K562 (cell line): ENCODE measurements at regions not wholly inside any gene's neighbourhood (a gene's known extent, or its start where the extent isn't known, plus 50 kb on each side); places are given as distances from the start of the nearest gene placed in this dataset.

Experiments
- ATAC-seq: fragments of 200-7000 bp; cut with Tn5 transposase; 3 replicates; pipeline ENCODE4 v1.9.1; 2020; ENCODE audit warnings: moderate library complexity
- BruUV-seq: library from RNA; stranded (reverse); fragments of 400-500 nt; replicated peaks from 2 replicates; lab custom pipeline; 2021; lab: Mats Ljungman, UMichigan
- CTCF ChIA-PET: fragments of 300-600 bp; formaldehyde crosslinking; extraction: SDS; loops from one replicate; lab custom pipeline; 2021; ENCODE audit warnings: low intra/inter-chr PET ratio; lab: Yijun Ruan, JAX
- POLR2A ChIA-PET: fragments of 300-600, 350-650 bp; sonication (Branson Sonifier 250); formaldehyde crosslinking; extraction: SDS; loops from one replicate; lab custom pipeline; 2021; ENCODE audit warnings: antibody characterized with exemption, inconsistent platforms; lab: Yijun Ruan, JAX
- DNase-seq, 4 experiments: peaks; one replicate each; pipeline versions ENCODE4 v3.0.0 to v3.0.0-alpha.2; 2011 to 2018; ENCODE audit warnings: low spot score in 3 of 4, mixed read lengths in 3 of 4; ENCODE audit errors: extremely low read depth in 1 of 4
- FAIRE-seq: peaks from 2 replicates; lab custom pipeline; 2011; peaks lifted over from hg19 to GRCh38; lab: Jason Lieb, UNC
- H2AFZ ChIP-seq: 2 replicates; pipeline ENCODE4 v1.6.0; 2011; ENCODE audit warnings: low read depth, low read length, control low read depth, inconsistent platforms
- H3K27ac ChIP-seq: fragments of 200-600 bp; 3 replicates; pipeline ENCODE4 v1.8.0; 2011; ENCODE audit warnings: low read depth, mild to moderate bottlenecking, control low read depth, inconsistent platforms, low read length, moderate library complexity, mixed read lengths; ENCODE audit errors: extremely low read depth
- H3K27me3 ChIP-seq, 2 experiments: fragments of 300-600 bp in 1 of 2; 2 replicates in 1 of 2; 3 replicates in 1 of 2; pipeline versions ENCODE4 v1.6.0 to v1.8.0; 2011; ENCODE audit warnings: inconsistent platforms in 2 of 2, low read length in 2 of 2, mild to moderate bottlenecking in 1 of 2, mixed read lengths in 1 of 2, moderate library complexity in 1 of 2; ENCODE audit not compliant: control insufficient read depth in 2 of 2, insufficient read depth in 2 of 2
- H3K36me3 ChIP-seq: fragments of 300-600 bp; 3 replicates; pipeline ENCODE4 v1.8.0; 2011; ENCODE audit warnings: mild to moderate bottlenecking, low read length, inconsistent platforms; ENCODE audit not compliant: control insufficient read depth, insufficient read depth
- H3K4me1 ChIP-seq, 2 experiments: fragments of 200-600 bp in 1 of 2; replicated peaks in 1 of 2; 2 replicates in 1 of 2; 3 replicates in 1 of 2; pipeline versions ENCODE4 v1.5.1 to v1.8.0; 2011; ENCODE audit warnings: inconsistent platforms in 2 of 2, low read length in 2 of 2, mild to moderate bottlenecking in 1 of 2, mixed read lengths in 1 of 2, moderate library complexity in 1 of 2; ENCODE audit not compliant: control insufficient read depth in 2 of 2, insufficient read depth in 2 of 2
- H3K4me2 ChIP-seq: 2 replicates; pipeline ENCODE4 v1.6.1; 2011; ENCODE audit warnings: low read length, control low read depth, inconsistent platforms, mixed read lengths; ENCODE audit not compliant: insufficient read depth
- H3K4me3 ChIP-seq: fragments of 200-600 bp; sonication (generic), shearing (Covaris generic); 2 replicates; pipeline ENCODE4 v1.5.1; 2016; ENCODE audit warnings: control low read depth, inconsistent platforms
- H3K79me2 ChIP-seq: fragments of 200-600 bp; 3 replicates; pipeline ENCODE4 v1.8.0; 2011; ENCODE audit warnings: low read length, inconsistent platforms; ENCODE audit not compliant: control insufficient read depth, insufficient read depth
- H3K9ac ChIP-seq, 2 experiments: 2 replicates each; pipeline versions ENCODE4 v1.6.0 to v1.6.1; 2011; ENCODE audit warnings: low read depth in 2 of 2, low read length in 2 of 2, control low read depth in 1 of 2, inconsistent platforms in 1 of 2, mild to moderate bottlenecking in 1 of 2, mixed read lengths in 1 of 2; ENCODE audit not compliant: insufficient read depth in 1 of 2
- H3K9me1 ChIP-seq: one replicate; pipeline ENCODE4 v1.6.0; 2011; ENCODE audit warnings: inconsistent platforms, mild to moderate bottlenecking, low read length, moderate library complexity; ENCODE audit not compliant: control insufficient read depth, insufficient read depth
- H3K9me3 ChIP-seq: replicated peaks from 2 replicates; pipeline ENCODE4 v1.5.1; 2011; ENCODE audit warnings: low read depth, low read length, inconsistent platforms; ENCODE audit not compliant: control insufficient read depth, insufficient read depth
- H4K20me1 ChIP-seq: replicated peaks from 2 replicates; pipeline ENCODE4 v1.6.1; 2011; ENCODE audit warnings: low read length, inconsistent platforms, mixed read lengths; ENCODE audit not compliant: control insufficient read depth, insufficient read depth
- AFF4 ChIP-seq: sonication (generic); formaldehyde crosslinking; IDR thresholded peaks from 2 replicates; pipeline ENCODE4 v1.8.0; 2023; ENCODE audit warnings: mild to moderate bottlenecking, missing genetic modification reagents
- KDM1A ChIP-seq, 2 experiments: fragments of 450-650 bp; IDR thresholded peaks; 2 replicates each; pipeline ENCODE4 v1.6.1; 2016; ENCODE audit warnings: mild to moderate bottlenecking in 2 of 2
- PCBP2 ChIP-seq: fragments of 200-400 bp; formaldehyde crosslinking; IDR thresholded peaks from 2 replicates; pipeline ENCODE4 v1.6.1; 2018; ENCODE audit warnings: low read length, low read depth, mild to moderate bottlenecking, moderate library complexity; ENCODE audit not compliant: poor library complexity, severe bottlenecking
- POLR2G ChIP-seq: fragments of 200-400 bp; formaldehyde crosslinking; IDR thresholded peaks from 2 replicates; pipeline ENCODE4 v1.6.1; 2017; ENCODE audit warnings: low read depth, mild to moderate bottlenecking, antibody characterized with exemption, low read length, moderate library complexity
- ZBED1 ChIP-seq: IDR thresholded peaks from 2 replicates; pipeline ENCODE4 v1.6.1; 2014
- ZNF133 ChIP-seq: fragments of 250-450 bp; sonication (Bioruptor Pico); IDR thresholded peaks from 2 replicates; pipeline ENCODE4 v1.4.0; 2020; ENCODE audit warnings: mild to moderate bottlenecking
- ZNF785 ChIP-seq: fragments of 250-450 bp; sonication (Bioruptor Pico); IDR thresholded peaks from 2 replicates; pipeline ENCODE4 v1.4.0; 2020; ENCODE audit warnings: mild to moderate bottlenecking
- WGBS: fragments of 100-300 bp; shearing (Covaris generic); methylation state at CpG from one replicate; pipeline ENCODE4 v1.1.6; 2016; ENCODE audit warnings: low coverage, mixed read lengths; ENCODE audit not compliant: insufficient coverage; ENCODE audit errors: missing lambda C conversion rate; 5-methylcytosine and 5-hydroxymethylcytosine counted together
- in situ Hi-C: fragments of 300-500 bp; cut with MboI; formaldehyde crosslinking; loops from 4 replicates; pipeline ENCODE4 v1.15.0; 2018; ENCODE audit warnings: inconsistent platforms, mixed read lengths
- intact Hi-C: fragments of 100-400 bp; cut with micrococcal nuclease; formaldehyde crosslinking; loops from 2 replicates; pipeline ENCODE4 v1.14.2; 2022
- TF ChIP-seq, protein P1 (sequence below): fragments of 450-650 bp; IDR thresholded peaks from 2 replicates; pipeline ENCODE4 v1.6.1; 2016; ENCODE audit warnings: borderline replicate concordance
- TF ChIP-seq, protein P2 (sequence below): IDR thresholded peaks from 3 replicates; pipeline ENCODE4 v1.6.1; 2011; ENCODE audit warnings: borderline replicate concordance, mild to moderate bottlenecking, moderate library complexity; ENCODE audit not compliant: insufficient read length; ENCODE audit errors: extremely low read depth
- TF ChIP-seq, protein P3 (sequence below): fragments of 450-650 bp; formaldehyde crosslinking; IDR thresholded peaks from 2 replicates; pipeline ENCODE4 v1.4.0; 2022; ENCODE audit warnings: mild to moderate bottlenecking, moderate library complexity

- ATAC-seq (no peak), FAIRE-seq (no peak), DNase-seq (no peak)
- intact Hi-C loops (no loop called here), in situ Hi-C loops (no loop called here)
- H3K9ac ChIP-seq = no peak overlapping the region
- no peaks in the 10 kb centered on the region for H3K9me1 ChIP-seq
- no peaks in the 10 kb centered on the region for H3K9me3 ChIP-seq
- no peak for TF ChIP-seq ZBED1
- TF ChIP-seq, protein P1, sequence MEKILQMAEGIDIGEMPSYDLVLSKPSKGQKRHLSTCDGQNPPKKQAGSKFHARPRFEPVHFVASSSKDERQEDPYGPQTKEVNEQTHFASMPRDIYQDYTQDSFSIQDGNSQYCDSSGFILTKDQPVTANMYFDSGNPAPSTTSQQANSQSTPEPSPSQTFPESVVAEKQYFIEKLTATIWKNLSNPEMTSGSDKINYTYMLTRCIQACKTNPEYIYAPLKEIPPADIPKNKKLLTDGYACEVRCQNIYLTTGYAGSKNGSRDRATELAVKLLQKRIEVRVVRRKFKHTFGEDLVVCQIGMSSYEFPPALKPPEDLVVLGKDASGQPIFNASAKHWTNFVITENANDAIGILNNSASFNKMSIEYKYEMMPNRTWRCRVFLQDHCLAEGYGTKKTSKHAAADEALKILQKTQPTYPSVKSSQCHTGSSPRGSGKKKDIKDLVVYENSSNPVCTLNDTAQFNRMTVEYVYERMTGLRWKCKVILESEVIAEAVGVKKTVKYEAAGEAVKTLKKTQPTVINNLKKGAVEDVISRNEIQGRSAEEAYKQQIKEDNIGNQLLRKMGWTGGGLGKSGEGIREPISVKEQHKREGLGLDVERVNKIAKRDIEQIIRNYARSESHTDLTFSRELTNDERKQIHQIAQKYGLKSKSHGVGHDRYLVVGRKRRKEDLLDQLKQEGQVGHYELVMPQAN = no peak
- TF ChIP-seq ZNF133 (CRISPR knock-in tag) = no peak
- no peak for TF ChIP-seq AFF4
- no peak for TF ChIP-seq POLR2G
- no peak for TF ChIP-seq KDM1A (IDR thresholded peaks at IDR 0.05)
- TF ChIP-seq, protein P2, sequence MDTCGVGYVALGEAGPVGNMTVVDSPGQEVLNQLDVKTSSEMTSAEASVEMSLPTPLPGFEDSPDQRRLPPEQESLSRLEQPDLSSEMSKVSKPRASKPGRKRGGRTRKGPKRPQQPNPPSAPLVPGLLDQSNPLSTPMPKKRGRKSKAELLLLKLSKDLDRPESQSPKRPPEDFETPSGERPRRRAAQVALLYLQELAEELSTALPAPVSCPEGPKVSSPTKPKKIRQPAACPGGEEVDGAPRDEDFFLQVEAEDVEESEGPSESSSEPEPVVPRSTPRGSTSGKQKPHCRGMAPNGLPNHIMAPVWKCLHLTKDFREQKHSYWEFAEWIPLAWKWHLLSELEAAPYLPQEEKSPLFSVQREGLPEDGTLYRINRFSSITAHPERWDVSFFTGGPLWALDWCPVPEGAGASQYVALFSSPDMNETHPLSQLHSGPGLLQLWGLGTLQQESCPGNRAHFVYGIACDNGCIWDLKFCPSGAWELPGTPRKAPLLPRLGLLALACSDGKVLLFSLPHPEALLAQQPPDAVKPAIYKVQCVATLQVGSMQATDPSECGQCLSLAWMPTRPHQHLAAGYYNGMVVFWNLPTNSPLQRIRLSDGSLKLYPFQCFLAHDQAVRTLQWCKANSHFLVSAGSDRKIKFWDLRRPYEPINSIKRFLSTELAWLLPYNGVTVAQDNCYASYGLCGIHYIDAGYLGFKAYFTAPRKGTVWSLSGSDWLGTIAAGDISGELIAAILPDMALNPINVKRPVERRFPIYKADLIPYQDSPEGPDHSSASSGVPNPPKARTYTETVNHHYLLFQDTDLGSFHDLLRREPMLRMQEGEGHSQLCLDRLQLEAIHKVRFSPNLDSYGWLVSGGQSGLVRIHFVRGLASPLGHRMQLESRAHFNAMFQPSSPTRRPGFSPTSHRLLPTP = no peak
- TF ChIP-seq, protein P3, sequence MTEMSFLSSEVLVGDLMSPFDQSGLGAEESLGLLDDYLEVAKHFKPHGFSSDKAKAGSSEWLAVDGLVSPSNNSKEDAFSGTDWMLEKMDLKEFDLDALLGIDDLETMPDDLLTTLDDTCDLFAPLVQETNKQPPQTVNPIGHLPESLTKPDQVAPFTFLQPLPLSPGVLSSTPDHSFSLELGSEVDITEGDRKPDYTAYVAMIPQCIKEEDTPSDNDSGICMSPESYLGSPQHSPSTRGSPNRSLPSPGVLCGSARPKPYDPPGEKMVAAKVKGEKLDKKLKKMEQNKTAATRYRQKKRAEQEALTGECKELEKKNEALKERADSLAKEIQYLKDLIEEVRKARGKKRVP (CRISPR knock-in tag) = no peak
- TF ChIP-seq PCBP2 = no peak
- TF ChIP-seq ZNF785 (CRISPR knock-in tag) = no peak
- no peaks in the 10 kb centered on the region for H3K36me3 ChIP-seq
- H2AFZ ChIP-seq = no peak overlapping the region
- no TSS peak for BruUV-seq
- no peak overlapping the region for H3K4me2 ChIP-seq
- no peak overlapping the region for H3K27ac ChIP-seq
- no peaks in the 10 kb centered on the region for H3K27me3 ChIP-seq
- H4K20me1 ChIP-seq = no peaks in the 10 kb centered on the region
- ChIA-PET CTCF (no interaction called here), POLR2A (no interaction called here)
- no peaks in the 10 kb centered on the region for H3K4me1 ChIP-seq
- no peaks in the 10 kb centered on the region for H3K79me2 ChIP-seq
- H3K4me3 ChIP-seq = no peak overlapping the region
- 6% methylated on average over 2 of the region's 2 CpGs for WGBS
Observed at GRCh38 chr12:125852679-125853078, 787.4 kb downstream of the AACS start.
